Progenitor cell of endocrine pancreas (in vitro differentiated cells): ENCODE measurements at regions not wholly inside any gene's neighbourhood (a gene's known extent, or its start where the extent isn't known, plus 50 kb on each side); places are given as distances from the start of the nearest gene placed in this dataset.
"Not testable (repeated sequence)": the region's sequence is repeated elsewhere in the genome, so short reads cannot be mapped to it uniquely, and the experiment has no call there.

Experiments
- DNase-seq: peaks from one replicate; pipeline ENCODE4 v3.0.0; 2021; ENCODE audit warnings: low spot score; ENCODE audit not compliant: unreplicated experiment
- H3K27ac Mint-ChIP-seq: 2 replicates; pipeline ENCODE4 v1.8.0; 2021; ENCODE audit warnings: mild to moderate bottlenecking, moderate library complexity, mixed read lengths
- H3K27me3 Mint-ChIP-seq: 2 replicates; pipeline ENCODE4 v1.8.0; 2021; ENCODE audit warnings: mixed read lengths
- H3K36me3 Mint-ChIP-seq: 2 replicates; pipeline ENCODE4 v1.8.0; 2022; ENCODE audit warnings: mixed read lengths; ENCODE audit not compliant: insufficient read depth
- H3K4me1 Mint-ChIP-seq: 2 replicates; pipeline ENCODE4 v1.8.0; 2021; ENCODE audit warnings: low read depth, mixed read lengths
- H3K4me3 Mint-ChIP-seq: 2 replicates; pipeline ENCODE4 v1.8.0; 2021; ENCODE audit warnings: low read depth, mild to moderate bottlenecking, moderate library complexity, mixed read lengths
- H3K9me3 Mint-ChIP-seq: 2 replicates; pipeline ENCODE4 v1.8.0; 2021; ENCODE audit warnings: low read depth, mixed read lengths
- TF ChIP-seq, protein P1 (sequence below): fragments of 200-600 bp; sonication (generic); IDR thresholded peaks from one replicate; pipeline ENCODE4 v1.5.0; 2021; ENCODE audit warnings: antibody characterized with exemption, mild to moderate bottlenecking; ENCODE audit not compliant: unreplicated experiment

DNA sequence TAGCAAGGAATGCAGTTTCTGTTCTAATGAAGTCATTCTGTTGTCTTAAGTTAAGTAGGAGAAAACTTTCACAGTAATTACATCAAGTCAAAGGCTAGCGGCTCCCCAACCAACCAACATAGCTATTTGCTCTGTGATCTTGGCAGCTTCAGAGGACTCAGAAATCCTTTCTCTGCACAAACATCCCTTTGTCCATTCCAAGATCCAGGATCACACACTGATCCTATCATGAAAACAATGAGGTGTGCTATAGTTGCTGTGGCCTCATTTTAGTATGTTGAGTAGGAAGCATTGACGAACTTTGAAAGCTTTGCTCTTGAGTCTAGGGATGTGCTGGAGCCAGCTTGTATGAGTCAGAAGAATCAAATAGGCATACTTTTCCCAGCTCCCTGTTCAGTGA, 218.2 kb upstream of the PRSS58 start:
- Mint-ChIP-seq H3K27ac (no peak overlapping the region), H3K4me3 (no peak overlapping the region), H3K36me3 (no peaks in the 10 kb centered on the region), H3K4me1 (peaks cover 5% of the 10 kb centered on the region), H3K27me3 (peaks cover 34% of the 10 kb centered on the region), H3K9me3 (peaks cover 4% of the 10 kb centered on the region)
- TF ChIP-seq, protein P1, sequence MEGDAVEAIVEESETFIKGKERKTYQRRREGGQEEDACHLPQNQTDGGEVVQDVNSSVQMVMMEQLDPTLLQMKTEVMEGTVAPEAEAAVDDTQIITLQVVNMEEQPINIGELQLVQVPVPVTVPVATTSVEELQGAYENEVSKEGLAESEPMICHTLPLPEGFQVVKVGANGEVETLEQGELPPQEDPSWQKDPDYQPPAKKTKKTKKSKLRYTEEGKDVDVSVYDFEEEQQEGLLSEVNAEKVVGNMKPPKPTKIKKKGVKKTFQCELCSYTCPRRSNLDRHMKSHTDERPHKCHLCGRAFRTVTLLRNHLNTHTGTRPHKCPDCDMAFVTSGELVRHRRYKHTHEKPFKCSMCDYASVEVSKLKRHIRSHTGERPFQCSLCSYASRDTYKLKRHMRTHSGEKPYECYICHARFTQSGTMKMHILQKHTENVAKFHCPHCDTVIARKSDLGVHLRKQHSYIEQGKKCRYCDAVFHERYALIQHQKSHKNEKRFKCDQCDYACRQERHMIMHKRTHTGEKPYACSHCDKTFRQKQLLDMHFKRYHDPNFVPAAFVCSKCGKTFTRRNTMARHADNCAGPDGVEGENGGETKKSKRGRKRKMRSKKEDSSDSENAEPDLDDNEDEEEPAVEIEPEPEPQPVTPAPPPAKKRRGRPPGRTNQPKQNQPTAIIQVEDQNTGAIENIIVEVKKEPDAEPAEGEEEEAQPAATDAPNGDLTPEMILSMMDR = no peak
- DNase-seq = no peak

DNA sequence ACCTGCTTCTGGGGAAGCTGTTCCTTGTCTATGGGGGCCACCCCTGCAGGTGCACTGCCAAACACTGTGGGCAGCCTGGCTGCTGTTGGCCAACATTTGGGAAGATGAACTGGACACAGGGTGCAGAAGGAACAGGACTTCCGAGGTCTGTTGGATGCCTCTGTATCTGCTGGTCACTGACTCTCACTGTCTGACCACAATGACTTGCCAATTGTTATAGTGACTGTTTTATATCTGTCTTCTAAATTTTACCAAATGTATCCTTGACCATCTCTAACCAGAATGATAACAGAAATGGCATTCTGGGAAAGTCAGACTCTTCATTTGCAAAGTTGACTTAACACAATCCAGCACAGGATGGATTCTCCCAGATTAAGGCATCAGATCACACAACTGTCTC, 214.0 kb upstream of the PRSS58 start:
- no peaks in the 10 kb centered on the region for H3K9me3 Mint-ChIP-seq

DNA sequence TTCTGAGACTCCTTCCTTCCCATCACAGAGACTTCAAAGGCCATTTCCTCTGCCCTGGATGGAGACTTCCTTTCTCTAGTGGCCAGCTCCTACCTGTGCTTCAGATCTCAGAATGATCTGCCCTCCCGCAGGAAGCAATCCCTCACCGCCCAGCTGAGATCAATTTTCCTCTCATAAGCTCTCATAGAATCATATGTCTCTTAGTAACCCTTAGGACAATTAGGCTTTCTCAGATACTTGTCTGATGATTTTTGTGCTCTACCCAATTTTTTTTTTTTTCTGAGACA, 212.6 kb upstream of the PRSS58 start:
- H3K27me3 Mint-ChIP-seq = peaks cover 32% of the 10 kb centered on the region
- H3K4me1 Mint-ChIP-seq = no peaks in the 10 kb centered on the region
- H3K27ac Mint-ChIP-seq = no peak overlapping the region
- no peaks in the 10 kb centered on the region for H3K36me3 Mint-ChIP-seq
- no peak overlapping the region for H3K4me3 Mint-ChIP-seq
- no peaks in the 10 kb centered on the region for H3K9me3 Mint-ChIP-seq
- TF ChIP-seq, protein P1 = no peak
- DNase-seq = no peak

More for the DNA sequence above, 214.0 kb upstream of the PRSS58 start:
- no peak overlapping the region for H3K4me3 Mint-ChIP-seq
- H3K4me1 Mint-ChIP-seq = no peaks in the 10 kb centered on the region
- TF ChIP-seq, protein P1 = no peak
- H3K27me3 Mint-ChIP-seq = peaks cover 29% of the 10 kb centered on the region
- no peak overlapping the region for H3K27ac Mint-ChIP-seq
- no peaks in the 10 kb centered on the region for H3K36me3 Mint-ChIP-seq
- DNase-seq = no peak

DNA sequence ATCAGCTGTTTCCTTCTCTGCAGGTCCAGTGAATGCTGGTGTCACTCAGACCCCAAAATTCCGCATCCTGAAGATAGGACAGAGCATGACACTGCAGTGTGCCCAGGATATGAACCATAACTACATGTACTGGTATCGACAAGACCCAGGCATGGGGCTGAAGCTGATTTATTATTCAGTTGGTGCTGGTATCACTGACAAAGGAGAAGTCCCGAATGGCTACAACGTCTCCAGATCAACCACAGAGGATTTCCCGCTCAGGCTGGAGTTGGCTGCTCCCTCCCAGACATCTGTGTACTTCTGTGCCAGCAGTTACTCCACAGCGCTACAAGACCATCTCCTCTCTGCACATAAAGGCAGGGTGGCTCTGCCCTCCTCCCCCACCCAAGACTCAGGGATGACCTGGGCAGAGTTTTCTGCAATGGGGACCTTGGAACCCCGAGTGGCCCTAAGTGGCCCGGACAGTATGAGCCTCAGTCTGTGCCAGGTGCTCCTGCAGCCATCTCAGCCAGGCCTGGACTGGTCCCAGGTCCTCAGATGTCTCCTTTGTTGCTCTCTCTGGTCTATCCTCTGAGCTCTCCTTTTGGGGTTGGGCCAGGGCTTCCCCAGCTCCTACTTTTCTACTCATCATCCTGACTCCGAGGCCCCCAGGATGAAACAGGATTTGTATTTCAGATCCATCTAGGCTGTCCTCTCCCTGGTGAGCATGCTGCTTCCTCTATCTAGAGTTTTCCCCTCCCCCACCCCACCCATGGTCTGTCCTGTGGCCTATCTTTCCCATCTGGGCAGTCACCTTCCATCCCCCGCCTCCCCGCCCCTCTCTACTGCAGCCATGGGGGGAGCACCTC, 212.1 kb upstream of the PRSS58 start:
- Mint-ChIP-seq H3K27me3 (peaks cover 31% of the 10 kb centered on the region), H3K4me1 (no peaks in the 10 kb centered on the region), H3K9me3 (no peaks in the 10 kb centered on the region), H3K4me3 (no peak overlapping the region), H3K27ac (no peak overlapping the region), H3K36me3 (no peaks in the 10 kb centered on the region)
- DNase-seq = no peak
- TF ChIP-seq, protein P1 = no peak

DNA sequence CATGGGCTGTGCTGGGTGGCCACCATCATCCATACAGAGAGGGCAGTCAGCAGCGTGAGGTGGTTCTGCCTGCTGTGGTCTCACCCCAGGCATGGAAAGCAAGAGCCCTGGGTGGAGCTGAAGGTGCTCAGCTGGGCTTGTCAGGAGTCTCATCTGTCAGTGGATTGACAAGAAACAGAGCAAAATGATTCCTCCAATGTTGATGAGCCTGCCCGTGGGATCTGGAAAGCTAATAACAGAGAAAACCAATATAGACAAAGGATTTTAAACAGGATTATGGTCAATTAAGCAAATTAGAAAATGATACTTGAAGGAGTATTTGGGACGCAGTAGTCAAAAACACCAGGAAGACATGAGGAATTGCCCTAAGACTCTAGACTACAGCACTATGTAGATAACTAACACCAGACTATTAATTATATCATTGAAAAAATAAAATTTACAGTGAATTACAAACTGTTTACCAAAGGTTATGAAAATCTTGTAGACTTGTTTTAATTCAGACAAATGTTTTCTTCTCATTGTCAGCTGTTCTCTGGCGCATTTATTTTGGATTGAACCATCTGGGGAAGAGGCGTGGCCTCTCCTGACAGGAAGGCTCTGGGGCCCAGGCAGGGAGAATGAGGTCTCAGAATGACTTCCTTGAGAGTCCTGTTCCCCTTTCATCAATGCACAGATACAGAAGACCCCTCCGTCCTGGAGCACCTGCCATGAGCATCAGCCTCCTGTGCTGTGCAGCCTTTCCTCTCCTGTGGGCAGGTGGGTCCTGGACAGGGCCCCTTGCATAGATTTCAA, 211.2 kb upstream of the PRSS58 start:
- TF ChIP-seq, protein P1 = no peak

DNA sequence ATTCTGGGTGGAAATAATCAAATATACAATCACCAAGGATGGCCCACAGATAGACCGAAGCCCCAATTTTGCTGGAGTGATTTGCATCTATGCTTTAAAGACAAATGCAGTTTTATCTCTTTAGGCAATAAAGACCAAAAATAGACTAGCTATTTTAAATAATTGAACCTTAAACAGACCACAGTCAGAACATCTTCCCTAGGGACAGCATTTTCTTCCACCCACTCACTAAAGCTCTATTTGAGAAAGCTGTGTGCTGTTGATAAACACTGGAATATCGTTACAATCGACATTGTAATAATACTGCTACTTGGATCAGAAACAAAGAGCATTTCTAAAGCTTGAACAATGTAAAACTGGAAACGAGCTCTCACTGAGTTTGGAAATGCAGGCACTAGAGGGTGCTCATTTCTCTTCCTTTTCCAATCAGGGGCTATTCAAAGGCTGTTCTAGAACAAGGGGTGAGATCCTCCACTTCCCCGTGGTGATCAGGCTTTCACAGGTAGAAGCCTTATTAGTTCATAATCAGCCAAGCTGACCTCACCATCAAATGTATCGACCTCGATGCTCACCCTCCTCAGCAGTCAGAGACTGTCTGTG, 209.3 kb upstream of the PRSS58 start:
- not testable (repeated sequence) for H3K27ac Mint-ChIP-seq

More for the DNA sequence above, 211.2 kb upstream of the PRSS58 start:
- peaks cover 33% of the 10 kb centered on the region for H3K27me3 Mint-ChIP-seq
- H3K27ac Mint-ChIP-seq = no peak overlapping the region
- H3K9me3 Mint-ChIP-seq = no peaks in the 10 kb centered on the region
- H3K36me3 Mint-ChIP-seq = no peaks in the 10 kb centered on the region
- DNase-seq = no peak
- no peaks in the 10 kb centered on the region for H3K4me1 Mint-ChIP-seq
- H3K4me3 Mint-ChIP-seq = no peak overlapping the region

More for the DNA sequence above, 209.3 kb upstream of the PRSS58 start:
- not testable (repeated sequence) for H3K9me3 Mint-ChIP-seq, DNase-seq, H3K36me3 Mint-ChIP-seq, H3K4me1 Mint-ChIP-seq, H3K4me3 Mint-ChIP-seq
- H3K27me3 Mint-ChIP-seq = peaks cover 23% of the 10 kb centered on the region
